HG03432 (cell line): ENCODE measurements at regions not wholly inside any gene's neighbourhood (a gene's known extent, or its start where the extent isn't known, plus 50 kb on each side); places are given as distances from the start of the nearest gene placed in this dataset.
"Not testable (repeated sequence)": the region's sequence is repeated elsewhere in the genome, so short reads cannot be mapped to it uniquely, and the experiment has no call there.

Source experiments
- ATAC-seq: cut with Tn5 transposase; IDR thresholded peaks from one replicate; pipeline ENCODE4 v1.9.1; 2021; ENCODE audit warnings: mild to moderate bottlenecking, moderate library complexity; ENCODE audit not compliant: unreplicated experiment

- not testable (repeated sequence) for ATAC-seq
Observed at GRCh38 chr21:10363321-10363720, 158.1 kb upstream of the TPTE start.

- ATAC-seq: not testable (repeated sequence)
Observed at GRCh38 chr21:10366210-10366609, 155.2 kb upstream of the TPTE start.

- ATAC-seq: not testable (repeated sequence)
Observed at GRCh38 chr21:10367586-10367985, 153.8 kb upstream of the TPTE start.

- not testable (repeated sequence) for ATAC-seq
Observed at GRCh38 chr21:10368323-10368798, 153.0 kb upstream of the TPTE start.

- ATAC-seq: not testable (repeated sequence)
Observed at GRCh38 chr21:10369289-10369688, 152.1 kb upstream of the TPTE start.

GRCh38 chr21:10377758-10378157 lies 143.6 kb upstream of the TPTE start:
- ATAC-seq: not testable (repeated sequence)

- not testable (repeated sequence) for ATAC-seq
Observed at GRCh38 chr21:10379816-10380215, 141.6 kb upstream of the TPTE start.

GRCh38 chr21:10381687-10382060 lies 139.7 kb upstream of the TPTE start:
- ATAC-seq: not testable (repeated sequence)

- not testable (repeated sequence) for ATAC-seq
Observed at GRCh38 chr21:10382135-10382534, 139.2 kb upstream of the TPTE start.

- not testable (repeated sequence) for ATAC-seq
Observed at GRCh38 chr21:10382580-10382979, 138.8 kb upstream of the TPTE start.

- not testable (repeated sequence) for ATAC-seq
Observed at GRCh38 chr21:10383571-10383970, 137.8 kb upstream of the TPTE start.

GRCh38 chr21:10384304-10384861 lies 137.0 kb upstream of the TPTE start:
- not testable (repeated sequence) for ATAC-seq

GRCh38 chr21:10385202-10385601 lies 136.2 kb upstream of the TPTE start:
- not testable (repeated sequence) for ATAC-seq

- not testable (repeated sequence) for ATAC-seq
Observed at GRCh38 chr21:10385898-10386527, 135.4 kb upstream of the TPTE start.

GRCh38 chr21:10387692-10388450 lies 133.5 kb upstream of the TPTE start:
- ATAC-seq: not testable (repeated sequence)

- not testable (repeated sequence) for ATAC-seq
Observed at GRCh38 chr21:10388625-10389024, 132.8 kb upstream of the TPTE start.

GRCh38 chr21:10392301-10392700 lies 129.1 kb upstream of the TPTE start:
- not testable (repeated sequence) for ATAC-seq

GRCh38 chr21:10395963-10396362 lies 125.4 kb upstream of the TPTE start:
- ATAC-seq: not testable (repeated sequence)

GRCh38 chr21:10397495-10397915 lies 123.9 kb upstream of the TPTE start:
- not testable (repeated sequence) for ATAC-seq

- not testable (repeated sequence) for ATAC-seq
Observed at GRCh38 chr21:10398692-10399489, 122.5 kb upstream of the TPTE start.
